GM19240 (cell line): ENCODE measurements at regions not wholly inside any gene's neighbourhood (a gene's known extent, or its start where the extent isn't known, plus 50 kb on each side); places are given as distances from the start of the nearest gene placed in this dataset.
"Not testable (repeated sequence)": the region's sequence is repeated elsewhere in the genome, so short reads cannot be mapped to it uniquely, and the experiment has no call there.

Source experiments
- DNase-seq: peaks from one replicate; pipeline ENCODE4 v3.0.0; 2011; ENCODE audit warnings: low spot score; ENCODE audit not compliant: insufficient read length

GRCh38 chr3:94483403-94483802 is 420.5 kb downstream of the NSUN3 start:
- DNase-seq = no peak

DNA sequence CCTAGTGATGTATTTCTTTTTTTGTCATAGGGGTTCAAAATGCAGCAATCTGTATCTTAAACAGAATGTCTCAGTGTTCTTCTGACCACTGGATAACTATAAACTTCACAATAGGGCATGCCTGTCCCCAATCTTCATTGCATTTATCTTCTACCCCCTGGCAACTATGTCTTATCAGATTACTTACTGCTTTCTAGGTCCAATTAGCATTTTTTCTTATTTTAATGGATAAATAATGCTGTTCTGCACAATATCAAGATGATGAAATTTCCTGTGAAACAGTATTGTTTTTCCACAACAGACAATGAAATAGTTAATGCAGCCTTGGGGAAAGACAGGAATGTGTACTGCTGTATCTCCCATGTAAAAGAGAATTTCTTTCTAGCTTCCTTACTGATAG is 432.1 kb downstream of the NSUN3 start:
- no peak for DNase-seq

GRCh38 chr3:94500146-94500545 is 437.3 kb downstream of the NSUN3 start:
- DNase-seq = no peak

GRCh38 chr3:94507354-94507753 is 444.5 kb downstream of the NSUN3 start:
- not testable (repeated sequence) for DNase-seq

- DNase-seq = no peak
Measured at GRCh38 chr3:94512876-94513275, 450.0 kb downstream of the NSUN3 start.

GRCh38 chr3:94513600-94513999 is 450.7 kb downstream of the NSUN3 start:
- DNase-seq = no peak

DNA sequence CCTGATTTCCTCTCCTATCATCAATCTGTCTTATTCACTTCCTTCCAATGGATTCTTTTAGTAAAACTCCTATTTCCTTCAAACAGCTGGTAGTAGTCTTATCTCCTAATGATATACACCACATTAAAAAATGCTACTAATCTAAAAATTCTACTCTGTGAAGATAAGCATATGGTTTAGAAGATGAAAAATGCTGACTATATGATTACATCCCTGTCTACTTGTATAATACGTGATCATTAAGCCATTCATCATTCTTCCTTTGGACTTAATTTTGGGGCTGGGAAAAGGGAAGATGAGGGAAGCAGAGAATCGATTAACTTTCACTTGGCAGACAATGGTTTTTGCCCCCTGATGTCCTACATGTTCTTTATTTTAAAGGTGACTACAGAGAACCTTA is 453.1 kb downstream of the NSUN3 start:
- no peak for DNase-seq

- DNase-seq = no peak
Measured at GRCh38 chr3:94520364-94520763, 457.5 kb downstream of the NSUN3 start.

DNA sequence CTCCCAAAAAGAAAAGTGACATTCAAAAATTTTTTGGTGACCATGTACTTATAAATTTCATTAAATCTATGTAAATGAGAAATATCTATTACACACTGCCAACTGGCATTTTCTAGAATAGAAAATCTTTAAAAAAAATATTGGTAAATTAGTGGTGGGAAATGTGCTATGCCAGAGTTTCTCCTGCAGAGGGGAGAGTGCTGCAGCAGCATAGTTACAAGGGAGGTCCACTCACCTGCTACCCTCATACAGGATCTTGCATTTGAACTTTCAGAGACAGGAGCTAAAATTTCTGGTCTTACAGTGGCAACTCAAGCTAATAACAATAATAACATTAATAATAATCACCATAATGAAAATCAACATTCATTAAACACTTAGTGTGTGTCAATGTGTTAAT is 459.6 kb downstream of the NSUN3 start:
- DNase-seq = no peak

GRCh38 chr3:94524102-94524919 is 461.4 kb downstream of the NSUN3 start:
- no peak for DNase-seq

DNA sequence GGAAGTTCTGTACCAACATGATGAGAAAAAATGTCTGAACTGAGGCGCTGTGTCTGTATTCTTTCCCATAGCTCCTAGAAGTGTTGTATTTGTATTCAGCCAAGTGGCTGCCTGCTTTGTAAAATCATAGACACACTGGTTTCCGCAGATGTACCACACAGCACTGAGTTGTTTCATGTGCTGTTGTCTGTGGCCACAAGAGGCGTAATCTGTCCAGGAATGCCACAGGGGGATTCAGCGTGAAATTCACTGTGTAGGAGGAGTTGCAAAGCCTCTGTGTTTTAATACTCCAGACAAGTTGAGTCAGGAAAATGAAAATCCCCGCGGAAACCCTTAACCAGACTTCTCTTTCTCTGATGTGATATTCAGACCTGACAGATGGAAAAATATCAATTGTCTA is 462.2 kb downstream of the NSUN3 start:
- no peak for DNase-seq

DNA sequence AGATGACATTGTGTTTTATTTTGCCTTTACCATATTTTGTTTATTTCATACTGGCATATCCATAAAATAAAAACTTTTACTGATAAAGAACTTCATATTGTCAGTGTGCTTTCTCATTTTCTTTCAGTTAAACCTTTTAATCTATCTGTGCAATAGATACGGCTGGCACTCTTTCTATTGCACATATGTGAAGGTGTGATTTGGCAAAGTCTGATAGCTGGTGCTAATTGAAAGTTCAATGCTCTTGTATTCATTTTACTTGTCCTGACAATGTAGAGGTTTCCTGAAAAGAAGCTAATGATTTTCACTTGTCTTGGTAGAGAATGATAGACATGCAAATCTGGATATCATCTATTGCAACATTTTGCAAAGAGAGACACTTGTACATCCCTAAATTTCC is 467.0 kb downstream of the NSUN3 start:
- no peak for DNase-seq

DNA sequence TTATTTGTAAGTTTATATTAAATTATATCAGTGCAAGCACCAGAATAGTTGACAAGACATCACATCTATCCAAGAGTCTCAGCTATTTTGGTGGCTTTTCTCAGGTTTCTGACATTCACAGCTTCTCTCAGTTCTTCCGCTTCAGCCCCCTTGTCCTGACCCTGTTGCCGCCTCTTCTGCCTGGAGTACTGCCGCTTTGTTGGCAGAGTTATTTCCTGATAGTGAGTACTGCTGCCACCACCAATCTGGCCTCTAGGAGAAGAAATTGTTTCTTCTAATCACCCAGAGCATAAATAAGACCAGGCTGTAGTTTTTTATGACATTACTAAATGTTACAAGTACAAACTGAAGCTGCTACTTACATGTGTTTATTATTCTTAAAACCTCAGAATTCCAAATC is 470.1 kb downstream of the NSUN3 start:
- no peak for DNase-seq

- no peak for DNase-seq
Measured at GRCh38 chr3:94539937-94540336, 477.1 kb downstream of the NSUN3 start.

DNA sequence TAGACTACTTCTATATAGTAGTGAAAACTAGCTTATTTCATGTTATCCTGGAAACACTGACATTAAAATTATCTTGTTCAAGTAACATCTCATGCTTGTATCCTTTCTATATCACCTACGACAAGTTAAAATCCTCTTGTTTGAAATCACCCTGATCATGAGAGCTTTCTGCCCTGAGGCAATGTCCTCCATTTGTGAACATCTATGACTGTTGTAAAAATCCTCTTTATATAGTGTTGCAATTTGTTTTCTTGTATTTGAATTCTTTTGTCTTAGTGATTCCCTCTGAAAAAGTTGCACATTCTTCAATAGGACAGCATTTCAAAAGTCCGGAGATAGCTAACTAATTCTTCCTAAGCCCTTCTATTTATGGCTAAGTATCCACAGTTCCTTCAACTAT is 480.3 kb downstream of the NSUN3 start:
- no peak for DNase-seq

GRCh38 chr3:94544131-94544789 is 481.4 kb downstream of the NSUN3 start:
- DNase-seq = no peak

- DNase-seq = no peak
Measured at GRCh38 chr3:94548581-94549316, 485.9 kb downstream of the NSUN3 start.

GRCh38 chr3:94561094-94561493 is 498.2 kb downstream of the NSUN3 start:
- no peak for DNase-seq

- no peak for DNase-seq
Measured at GRCh38 chr3:94564247-94564646, 501.4 kb downstream of the NSUN3 start.

DNA sequence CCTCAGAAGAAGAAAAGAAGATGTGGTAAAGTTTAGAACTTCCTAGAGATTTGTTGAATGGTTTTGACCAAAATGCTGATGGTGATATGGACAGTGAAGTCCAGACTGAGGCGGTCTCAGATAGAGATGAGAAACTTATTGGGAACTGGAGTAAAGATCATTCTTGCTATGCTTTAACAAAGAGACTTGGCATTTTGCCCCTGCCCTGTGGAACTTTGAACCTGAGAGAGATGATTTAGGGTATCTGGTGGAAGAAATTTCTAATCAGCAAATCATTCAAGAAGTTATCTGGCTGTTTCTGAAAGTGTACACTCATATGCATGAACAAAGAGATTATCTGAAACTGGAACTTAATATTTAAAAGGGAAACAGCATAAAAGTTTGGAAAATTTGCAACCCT is 505.2 kb downstream of the NSUN3 start:
- no peak for DNase-seq

GRCh38 chr3:94573337-94573736 is 510.5 kb downstream of the NSUN3 start:
- DNase-seq = no peak

GRCh38 chr3:94587291-94587690 is 524.4 kb downstream of the NSUN3 start:
- no peak for DNase-seq
